GM12891 (cell line): ENCODE measurements at regions not wholly inside any gene's neighbourhood (a gene's known extent, or its start where the extent isn't known, plus 50 kb on each side); places are given as distances from the start of the nearest gene placed in this dataset.

ENCODE experiments used
- DNase-seq: peaks from one replicate; pipeline ENCODE4 v3.0.0; 2011; ENCODE audit warnings: low spot score; ENCODE audit not compliant: insufficient read length
- FAIRE-seq: peaks from 2 replicates; lab custom pipeline; 2011; peaks lifted over from hg19 to GRCh38; lab: Jason Lieb, UNC
- PAX5 ChIP-seq: IDR thresholded peaks from 2 replicates; pipeline ENCODE4 v1.6.1; 2011; ENCODE audit warnings: low read length, moderate library complexity, mild to moderate bottlenecking; ENCODE audit not compliant: insufficient read depth, severe bottlenecking
- POLR2A ChIP-seq: IDR thresholded peaks from 2 replicates; pipeline ENCODE4 v1.6.1; 2011; ENCODE audit warnings: low read depth, low read length, control low read depth
- POLR2AphosphoS5 ChIP-seq: IDR thresholded peaks from 2 replicates; pipeline ENCODE4 v1.6.1; 2011; ENCODE audit warnings: low read depth, low read length, control low read depth
- POU2F2 ChIP-seq: IDR thresholded peaks from 2 replicates; pipeline ENCODE4 v1.6.1; 2011; ENCODE audit warnings: low read depth, mild to moderate bottlenecking, control low read depth, low read length, moderate library complexity
- SPI1 ChIP-seq: IDR thresholded peaks from 2 replicates; pipeline ENCODE4 v1.6.1; 2011; ENCODE audit warnings: low read depth, low read length, control low read depth
- TAF1 ChIP-seq: IDR thresholded peaks from 2 replicates; pipeline ENCODE4 v1.6.1; 2011; ENCODE audit warnings: low read depth, low read length, control low read depth

DNA sequence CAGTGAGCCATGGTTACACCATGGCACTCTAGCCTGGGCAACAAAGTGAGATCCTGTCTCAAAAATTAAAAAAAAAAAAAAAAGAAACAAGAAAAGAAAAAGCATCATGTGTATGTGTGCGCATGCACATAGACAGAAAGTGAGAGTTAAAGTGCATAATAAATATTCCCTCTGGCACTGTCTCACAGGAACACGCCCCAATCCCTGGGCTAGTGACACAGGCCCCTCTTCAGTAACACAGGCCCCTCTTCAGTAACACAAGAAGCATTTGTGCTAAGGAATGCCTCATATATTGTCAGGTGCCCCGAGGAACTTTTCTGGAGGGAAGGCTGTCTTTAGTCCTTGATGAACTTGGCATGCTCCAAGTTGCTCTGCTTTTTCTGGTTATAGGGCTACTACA is 57.5 kb downstream of the RPL27A start:
- FAIRE-seq: no peak
- TF ChIP-seq TAF1 (no peak), SPI1 (no peak), POLR2AphosphoS5 (no peak), PAX5 (no peak), POU2F2 (no peak), POLR2A (no peak)
- no peak for DNase-seq

DNA sequence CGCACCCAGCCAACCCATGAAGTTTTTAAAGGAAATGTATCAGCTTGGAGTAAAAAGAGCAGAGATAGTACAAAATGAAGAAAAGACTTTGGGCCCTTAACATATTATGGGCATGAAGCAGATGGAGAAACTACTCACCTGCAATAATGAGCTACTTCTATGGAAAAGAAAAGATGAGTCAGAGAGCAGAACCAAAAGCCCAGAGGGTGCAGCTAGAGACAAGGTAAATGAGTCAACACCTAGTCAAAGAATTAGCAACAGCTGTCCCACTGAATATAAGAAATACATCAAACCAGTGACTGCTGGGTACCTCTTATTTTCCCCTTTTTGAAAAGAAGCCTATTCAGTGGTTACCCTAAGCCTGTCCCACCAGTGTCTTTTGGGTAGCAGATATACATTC is 61.8 kb downstream of the RPL27A start:
- DNase-seq: no peak
- FAIRE-seq: no peak

DNA sequence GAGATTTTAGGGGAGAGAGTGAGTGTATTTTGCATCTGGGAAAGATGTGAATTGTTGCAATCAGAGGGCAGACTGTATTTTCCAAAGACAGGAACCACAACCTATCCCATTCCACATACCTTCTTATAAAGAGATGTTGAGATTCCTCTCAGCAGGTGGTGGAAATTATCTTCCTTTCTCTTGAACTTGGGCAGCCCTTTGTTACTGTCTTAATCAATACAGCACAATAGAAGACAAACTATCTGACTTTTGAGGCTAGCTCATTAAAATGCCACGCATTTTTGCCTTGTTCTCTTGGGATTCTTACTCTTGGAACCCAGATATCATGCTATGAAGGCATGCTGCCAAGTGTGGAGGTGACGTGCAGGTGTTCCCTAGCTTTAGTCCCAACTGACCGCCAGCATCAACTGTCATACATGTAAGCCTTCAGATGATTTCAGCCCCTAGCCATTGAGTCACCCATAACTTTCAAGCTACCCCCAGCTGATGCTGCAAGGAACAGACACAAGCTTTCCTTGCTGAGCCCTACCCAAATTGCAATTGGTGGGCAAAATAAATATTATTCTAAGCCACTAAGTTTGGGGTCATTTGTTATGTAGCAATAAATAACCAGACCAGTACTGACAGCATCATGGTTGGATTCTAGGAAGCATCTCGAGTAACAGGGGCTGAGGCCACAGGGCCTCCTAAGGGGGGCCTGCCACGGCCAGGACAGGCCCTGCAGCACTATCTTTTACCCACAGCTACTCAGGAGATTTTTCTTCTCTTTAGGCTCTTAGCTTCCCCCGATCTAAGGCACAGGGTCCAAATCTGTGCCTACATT is 63.0 kb downstream of the RPL27A start:
- FAIRE-seq (no peak), DNase-seq (no peak)
- TF ChIP-seq POLR2AphosphoS5 (no peak), POLR2A (no peak), TAF1 (no peak), PAX5 (no peak), SPI1 (no peak), POU2F2 (no peak)

More for the DNA sequence above, 61.8 kb downstream of the RPL27A start:
- TF ChIP-seq POLR2A (no peak), POLR2AphosphoS5 (no peak), PAX5 (no peak), TAF1 (no peak), SPI1 (no peak), POU2F2 (no peak)

DNA sequence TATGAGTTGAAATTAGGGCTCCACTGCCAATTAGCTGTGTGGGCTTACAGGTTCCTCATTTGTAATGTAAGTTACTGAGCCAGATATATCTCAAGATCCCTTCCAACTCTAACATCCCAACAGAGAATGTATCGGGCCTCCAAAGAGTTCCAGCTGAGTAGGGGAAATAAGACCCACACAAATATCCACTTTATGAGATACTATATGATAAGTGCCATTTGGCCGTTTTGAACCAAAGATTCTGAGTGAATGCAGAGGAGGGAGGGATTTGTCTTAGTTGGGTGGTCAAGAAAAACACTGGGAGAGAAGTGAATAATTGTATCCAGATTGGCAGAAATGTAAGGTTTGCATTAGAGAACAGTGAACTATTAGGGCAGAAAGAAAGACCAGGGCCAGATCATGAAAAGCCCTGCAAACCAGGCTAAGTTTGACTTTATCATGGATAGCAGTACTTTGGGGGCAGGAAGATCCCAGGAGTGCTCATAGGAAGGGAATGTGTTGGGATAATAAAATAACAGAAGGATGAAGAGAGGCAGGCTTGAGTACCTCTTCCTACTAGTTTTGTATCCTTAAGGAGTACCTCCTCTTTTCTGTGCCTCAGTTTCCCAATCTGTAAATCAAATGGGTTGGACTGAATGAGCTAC is 63.9 kb downstream of the RPL27A start:
- DNase-seq: no peak
- FAIRE-seq: no peak
- no peak for TF ChIP-seq PAX5
- TF ChIP-seq POLR2AphosphoS5: no peak
- no peak for TF ChIP-seq POLR2A
- TF ChIP-seq SPI1: no peak
- TF ChIP-seq POU2F2: no peak
- TF ChIP-seq TAF1: no peak

DNA sequence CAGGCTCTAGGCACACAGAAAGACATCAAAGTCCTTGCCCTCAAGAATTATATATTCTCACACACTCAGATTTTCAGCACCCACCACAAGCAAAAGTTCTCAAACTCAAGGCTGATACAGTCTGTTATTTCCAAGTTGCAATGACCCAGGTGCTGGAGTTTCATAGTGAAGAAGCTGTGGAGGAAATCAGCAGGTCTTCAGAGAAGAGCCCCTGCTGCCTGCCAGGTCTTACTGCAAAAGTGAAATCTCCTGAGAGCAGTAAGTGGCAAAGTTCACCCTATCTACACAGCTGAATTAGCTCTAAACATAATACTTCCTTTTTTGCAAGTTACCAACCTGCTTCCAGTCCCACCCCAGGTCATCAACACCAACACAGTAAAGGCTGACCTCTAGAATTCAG is 64.6 kb downstream of the RPL27A start:
- TF ChIP-seq POU2F2 (no peak), TAF1 (no peak), PAX5 (no peak), SPI1 (no peak), POLR2A (no peak), POLR2AphosphoS5 (no peak)
- no peak for FAIRE-seq
- no peak for DNase-seq

DNA sequence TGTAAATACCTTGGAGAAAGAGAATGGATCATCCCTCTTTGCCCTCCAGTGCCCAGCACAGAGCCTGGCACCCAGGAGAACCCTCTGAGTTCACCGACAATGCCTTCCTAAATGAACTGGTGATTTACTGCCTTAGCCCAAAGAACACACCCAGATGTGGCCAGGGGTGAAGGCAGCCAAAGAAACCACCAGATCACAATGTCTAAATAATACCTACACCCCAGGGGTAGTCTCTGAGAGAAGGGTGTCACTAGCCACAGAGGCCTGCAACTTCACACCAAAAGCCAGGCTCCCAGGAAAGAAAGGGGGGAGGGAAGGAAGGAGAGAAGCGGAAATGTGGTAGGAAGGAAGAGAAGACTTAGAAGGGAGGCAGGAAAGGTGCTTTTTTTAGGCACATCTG is 65.7 kb downstream of the RPL27A start:
- DNase-seq (no peak), FAIRE-seq (no peak)
- no peak for TF ChIP-seq TAF1
- no peak for TF ChIP-seq POLR2AphosphoS5
- no peak for TF ChIP-seq PAX5
- TF ChIP-seq SPI1: no peak
- TF ChIP-seq POU2F2: no peak
- no peak for TF ChIP-seq POLR2A

DNA sequence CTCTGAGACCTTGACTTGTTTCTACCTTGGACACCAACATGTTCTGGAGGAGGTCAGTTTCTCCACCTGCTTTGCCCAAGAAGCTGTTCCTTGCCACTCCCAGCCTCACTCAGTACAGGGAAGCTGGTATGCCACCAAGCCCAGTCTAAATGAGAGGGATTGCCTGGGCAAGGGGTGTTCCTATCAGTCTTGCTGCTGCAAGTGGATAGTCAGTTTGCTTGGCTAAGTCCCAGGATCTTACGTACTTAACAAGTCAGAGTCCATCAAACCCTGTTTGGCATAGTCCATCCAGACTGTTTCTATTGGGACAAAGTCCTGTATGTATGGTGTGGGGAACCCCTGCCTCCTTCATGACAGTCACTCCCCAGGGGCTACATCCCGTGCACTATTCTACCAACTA is 66.6 kb downstream of the RPL27A start:
- DNase-seq (no peak), FAIRE-seq (no peak)
- no peak for TF ChIP-seq TAF1
- no peak for TF ChIP-seq PAX5
- TF ChIP-seq SPI1: no peak
- no peak for TF ChIP-seq POLR2A
- no peak for TF ChIP-seq POU2F2
- no peak for TF ChIP-seq POLR2AphosphoS5

DNA sequence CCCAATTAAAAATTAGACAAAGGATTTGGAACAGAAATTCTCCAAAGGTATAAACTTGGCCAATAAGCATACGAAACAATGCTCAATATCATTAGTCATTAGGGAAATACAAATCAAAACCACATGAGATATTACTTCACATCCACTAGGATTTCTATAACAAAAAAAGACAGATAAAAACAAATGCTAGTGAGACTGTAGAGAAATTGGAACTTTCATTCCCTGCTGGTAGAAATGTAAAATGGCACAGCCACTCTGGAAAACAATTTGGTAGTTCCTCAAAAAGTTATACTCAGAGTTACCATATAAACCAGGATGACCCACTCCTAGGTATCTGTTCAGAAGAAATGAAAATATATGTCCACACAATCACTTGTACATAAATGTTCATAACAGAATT is 71.6 kb downstream of the RPL27A start:
- DNase-seq: no peak
- TF ChIP-seq TAF1 (no peak), POLR2AphosphoS5 (no peak), POU2F2 (no peak), POLR2A (no peak), PAX5 (no peak), SPI1 (no peak)
- FAIRE-seq: no peak

DNA sequence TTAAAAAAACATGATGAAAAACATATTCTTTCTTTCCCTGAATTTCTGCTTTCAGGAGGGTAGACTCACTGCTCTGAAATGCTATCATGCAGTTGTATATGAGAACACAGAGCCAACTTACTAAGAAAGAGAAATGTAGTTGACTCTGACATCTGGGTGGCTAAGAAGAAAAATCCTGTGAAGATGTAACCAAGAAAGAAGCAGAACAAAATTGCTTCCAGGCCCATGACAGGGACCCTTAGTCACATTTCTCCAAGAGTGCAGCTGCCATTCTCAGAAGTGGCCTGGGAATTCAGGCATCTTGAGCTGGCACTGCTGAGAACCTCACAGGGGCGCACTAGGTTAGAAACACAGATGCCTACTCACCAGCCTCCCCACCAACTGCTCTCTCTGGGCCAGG is 73.6 kb downstream of the RPL27A start:
- FAIRE-seq (peak; percentile 20), DNase-seq (no peak)
- TF ChIP-seq POU2F2: no peak
- no peak for TF ChIP-seq TAF1
- no peak for TF ChIP-seq POLR2AphosphoS5
- no peak for TF ChIP-seq PAX5
- no peak for TF ChIP-seq SPI1
- no peak for TF ChIP-seq POLR2A

DNA sequence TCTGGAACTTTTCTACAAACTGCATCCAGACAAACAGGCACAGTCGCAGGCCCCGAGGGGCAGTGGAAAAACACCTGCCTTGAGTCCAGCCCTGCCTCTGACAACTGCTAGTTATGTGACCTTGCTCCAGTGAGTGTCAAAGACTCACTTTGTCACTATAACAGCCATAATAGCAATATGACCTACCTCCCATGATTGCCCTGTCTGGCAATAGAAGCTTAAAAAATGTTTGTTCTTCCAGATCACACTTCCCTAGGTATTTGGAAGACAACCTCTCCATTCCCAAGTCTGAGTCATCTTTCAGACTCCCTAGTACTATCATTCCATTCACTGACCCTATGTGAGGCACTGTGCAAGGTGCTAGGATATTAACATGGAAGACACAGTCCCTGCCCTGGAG is 74.5 kb downstream of the RPL27A start:
- DNase-seq (no peak), FAIRE-seq (no peak)
- TF ChIP-seq SPI1 (no peak), POLR2AphosphoS5 (no peak), POU2F2 (no peak), TAF1 (no peak), PAX5 (no peak), POLR2A (no peak)
